Fibroblast of pulmonary artery (primary cell): ENCODE measurements at regions not wholly inside any gene's neighbourhood (a gene's known extent, or its start where the extent isn't known, plus 50 kb on each side); places are given as distances from the start of the nearest gene placed in this dataset.

Experiments used
- DNase-seq: peaks from one replicate; pipeline ENCODE4 v3.0.0-alpha.2; 2010; ENCODE audit warnings: low read depth
- H3K4me3 ChIP-seq: replicated peaks from 2 replicates; pipeline ENCODE4 v1.5.1; 2011; ENCODE audit warnings: low read depth, mild to moderate bottlenecking, control low read depth, low read length, moderate library complexity
- TF ChIP-seq, protein P1 (sequence below): IDR thresholded peaks from 2 replicates; pipeline ENCODE4 v1.5.1; 2011; ENCODE audit warnings: mild to moderate bottlenecking, control low read depth, low read length, inconsistent platforms; ENCODE audit errors: missing control alignments

DNA sequence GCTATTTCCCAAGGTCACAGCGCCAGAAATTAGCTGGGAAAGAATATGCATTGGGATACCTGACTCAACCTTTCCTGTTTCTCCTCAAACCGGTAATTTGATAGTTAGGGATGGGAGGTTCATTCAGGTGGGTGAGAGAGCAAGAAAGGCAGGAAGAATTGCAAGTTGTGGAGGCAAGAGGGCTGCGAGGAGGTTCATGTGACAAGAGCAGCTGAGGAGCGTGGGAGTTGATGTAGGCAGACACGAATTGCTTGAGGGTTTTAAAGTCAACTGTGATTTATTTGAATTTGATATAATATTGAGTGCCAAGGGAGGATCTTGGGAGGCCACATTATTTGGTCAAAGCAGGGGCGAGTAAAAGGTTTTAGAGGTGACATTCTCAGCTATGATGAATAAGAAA is 329.0 kb downstream of the STIM2 start:
- TF ChIP-seq, protein P1, sequence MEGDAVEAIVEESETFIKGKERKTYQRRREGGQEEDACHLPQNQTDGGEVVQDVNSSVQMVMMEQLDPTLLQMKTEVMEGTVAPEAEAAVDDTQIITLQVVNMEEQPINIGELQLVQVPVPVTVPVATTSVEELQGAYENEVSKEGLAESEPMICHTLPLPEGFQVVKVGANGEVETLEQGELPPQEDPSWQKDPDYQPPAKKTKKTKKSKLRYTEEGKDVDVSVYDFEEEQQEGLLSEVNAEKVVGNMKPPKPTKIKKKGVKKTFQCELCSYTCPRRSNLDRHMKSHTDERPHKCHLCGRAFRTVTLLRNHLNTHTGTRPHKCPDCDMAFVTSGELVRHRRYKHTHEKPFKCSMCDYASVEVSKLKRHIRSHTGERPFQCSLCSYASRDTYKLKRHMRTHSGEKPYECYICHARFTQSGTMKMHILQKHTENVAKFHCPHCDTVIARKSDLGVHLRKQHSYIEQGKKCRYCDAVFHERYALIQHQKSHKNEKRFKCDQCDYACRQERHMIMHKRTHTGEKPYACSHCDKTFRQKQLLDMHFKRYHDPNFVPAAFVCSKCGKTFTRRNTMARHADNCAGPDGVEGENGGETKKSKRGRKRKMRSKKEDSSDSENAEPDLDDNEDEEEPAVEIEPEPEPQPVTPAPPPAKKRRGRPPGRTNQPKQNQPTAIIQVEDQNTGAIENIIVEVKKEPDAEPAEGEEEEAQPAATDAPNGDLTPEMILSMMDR: no peak
- H3K4me3 ChIP-seq: no peak overlapping the region
- no peak for DNase-seq

DNA sequence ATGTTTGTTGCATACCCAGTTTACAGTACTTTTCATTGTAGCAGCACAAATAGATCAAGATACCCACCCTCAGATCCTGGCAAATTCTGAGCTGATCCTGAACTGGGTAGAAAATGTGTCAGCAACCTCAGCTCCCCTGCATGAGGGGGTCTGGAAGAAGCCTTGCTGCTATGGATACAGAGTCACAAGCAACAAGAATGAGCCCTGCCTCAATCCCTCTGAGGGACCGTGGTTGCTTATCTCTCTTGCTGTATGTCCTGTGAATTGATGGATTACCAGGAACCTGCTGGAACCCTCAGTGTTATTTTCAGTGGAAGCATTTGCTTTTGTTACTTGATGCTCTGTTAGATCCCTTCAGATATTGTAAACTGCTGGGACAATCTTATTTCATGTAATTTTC is 331.0 kb downstream of the STIM2 start:
- TF ChIP-seq, protein P1: no peak
- no peak overlapping the region for H3K4me3 ChIP-seq
- no peak for DNase-seq

DNA sequence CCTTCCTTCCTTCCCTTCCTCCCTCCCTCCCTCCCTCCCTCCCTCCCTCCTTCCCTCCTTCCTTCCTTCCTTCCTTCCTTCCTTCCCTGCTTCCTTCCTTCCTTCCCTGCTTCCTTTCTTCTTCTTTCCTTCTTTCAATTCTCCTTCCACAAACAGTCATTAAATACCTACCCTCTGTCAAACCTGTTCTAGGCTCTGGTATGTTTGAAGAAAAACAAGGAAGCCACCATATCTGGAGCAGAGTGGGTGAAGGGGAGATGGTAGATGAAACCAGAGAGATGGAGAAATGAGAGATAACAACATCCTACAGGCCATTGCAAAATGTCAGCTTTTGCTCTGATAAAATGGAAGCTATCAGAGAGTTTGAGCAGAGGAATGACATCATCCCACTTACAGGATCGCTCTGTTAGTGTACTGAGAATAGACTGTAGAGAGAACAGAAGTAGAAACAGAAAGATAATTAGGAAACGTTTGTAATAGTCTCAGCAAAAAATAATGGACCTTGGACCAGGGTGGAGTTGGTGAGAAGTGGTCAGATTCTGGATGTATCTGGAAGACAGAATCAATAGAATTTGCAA is 334.0 kb downstream of the STIM2 start:
- DNase-seq: no peak
- H3K4me3 ChIP-seq: no peak overlapping the region
- TF ChIP-seq, protein P1: no peak

DNA sequence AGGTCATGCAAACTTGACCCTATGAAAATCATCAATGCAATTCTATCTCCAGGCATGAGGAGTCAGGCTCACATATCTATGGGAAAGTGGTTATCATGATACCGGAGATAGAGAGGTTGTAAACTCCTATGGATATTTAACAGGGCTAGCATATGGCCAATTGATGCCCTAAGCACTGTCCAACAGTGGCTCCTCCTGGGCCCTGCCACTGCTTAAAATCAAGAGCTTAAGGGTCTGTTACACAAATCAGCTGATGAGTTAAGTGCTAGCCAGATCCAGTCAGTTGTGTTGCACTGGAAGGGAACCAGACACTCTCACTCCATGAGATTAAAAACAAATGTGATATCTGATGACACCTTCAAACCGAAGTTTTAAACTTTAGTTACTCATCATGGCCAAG is 337.6 kb downstream of the STIM2 start:
- TF ChIP-seq, protein P1: no peak
- no peak overlapping the region for H3K4me3 ChIP-seq
- no peak for DNase-seq

DNA sequence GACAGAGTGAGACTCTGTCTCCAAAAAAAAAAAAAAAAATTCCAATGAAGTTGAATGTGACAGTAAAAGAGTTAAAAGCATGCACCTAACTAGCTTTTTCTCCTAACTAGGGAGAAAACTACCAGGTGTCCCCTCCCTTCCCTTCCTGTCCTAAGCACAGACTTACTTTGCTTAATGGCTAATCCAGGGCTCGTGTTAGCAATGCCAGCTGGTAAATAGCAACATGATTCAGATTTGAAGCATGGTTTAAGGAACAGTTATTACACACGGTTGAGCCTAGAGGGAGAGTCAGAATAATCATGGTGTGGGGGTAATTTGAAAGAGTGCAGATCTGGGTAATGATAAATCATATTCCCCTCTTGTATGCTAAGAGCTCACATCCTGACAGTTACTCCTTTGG is 338.3 kb downstream of the STIM2 start:
- no peak for DNase-seq
- TF ChIP-seq, protein P1: no peak
- H3K4me3 ChIP-seq: no peak overlapping the region

DNA sequence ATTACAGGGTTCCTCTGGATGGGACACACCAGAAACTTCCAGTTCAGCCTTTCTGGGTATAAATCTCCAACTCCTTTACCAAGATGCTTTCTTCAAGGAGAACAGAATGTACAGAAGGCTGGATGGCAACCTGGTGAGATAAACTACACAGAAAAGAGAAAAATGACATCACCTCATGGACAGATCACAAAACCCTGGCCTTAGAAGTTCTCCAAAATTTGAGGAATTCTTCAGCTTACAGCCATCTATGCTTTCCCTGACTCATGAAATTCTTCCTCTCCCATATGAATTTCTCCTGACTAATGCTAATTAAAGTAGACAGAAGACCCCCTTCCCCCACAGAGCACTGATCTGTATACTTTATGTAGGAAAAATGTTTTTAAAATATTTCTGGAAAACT is 345.4 kb downstream of the STIM2 start:
- DNase-seq: no peak
- TF ChIP-seq, protein P1: no peak
- no peak overlapping the region for H3K4me3 ChIP-seq

DNA sequence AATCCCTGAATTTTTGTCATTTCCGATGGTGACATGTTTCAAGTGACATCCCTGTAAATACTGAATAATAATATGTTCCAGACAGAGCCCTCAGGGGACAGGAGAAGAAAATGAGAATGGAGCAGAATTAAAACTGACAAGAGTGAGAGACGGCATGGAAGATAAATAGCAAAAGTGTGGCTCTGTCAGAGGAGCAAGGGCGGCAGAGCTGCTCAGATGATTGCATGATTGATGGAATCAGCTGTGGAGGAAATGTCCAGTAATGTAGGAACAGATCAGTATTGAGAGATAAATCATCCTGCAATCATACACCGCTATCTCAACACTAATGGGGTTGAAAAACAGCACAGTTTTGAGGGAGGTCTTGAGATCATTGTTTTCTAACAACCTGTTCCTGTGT is 350.3 kb downstream of the STIM2 start:
- H3K4me3 ChIP-seq: no peak overlapping the region
- TF ChIP-seq, protein P1: no peak
- no peak for DNase-seq
